HCT116 (cell line): ENCODE measurements at regions not wholly inside any gene's neighbourhood (a gene's known extent, or its start where the extent isn't known, plus 50 kb on each side); places are given as distances from the start of the nearest gene placed in this dataset.

Experiments
- ATAC-seq: fragments of 200-7000 bp; cut with Tn5 transposase; 2 replicates; pipeline ENCODE4 v1.9.1; 2020; ENCODE audit warnings: mild to moderate bottlenecking, moderate library complexity
- BruUV-seq: library from RNA; stranded (reverse); fragments of 400-500 nt; replicated peaks from 2 replicates; lab custom pipeline; 2021; lab: Mats Ljungman, UMichigan
- CTCF ChIA-PET: fragments of 300-600 bp; sonication (Branson Sonifier 250); formaldehyde crosslinking; loops from one replicate; lab custom pipeline; 2021; ENCODE audit warnings: antibody characterized with exemption; lab: Charles Lee
- POLR2A ChIA-PET: fragments of 300-600, 350-600 bp; sonication (Branson Sonifier 250); formaldehyde crosslinking; loops from one replicate; lab custom pipeline; 2021; ENCODE audit warnings: antibody characterized with exemption; lab: Charles Lee
- RAD21 ChIA-PET, 2 experiments: fragments of 300-600 bp; sonication (Branson Sonifier 250); formaldehyde crosslinking; loops; one replicate each; lab custom pipeline; 2023; ENCODE audit warnings: low total read pairs in 2 of 2; ENCODE audit not compliant: uncharacterized antibody in 2 of 2, unreplicated experiment in 2 of 2, low non-redundant PET in 1 of 2; lab: Charles Lee
- DNase-seq: peaks from one replicate; pipeline ENCODE4 v3.0.0-alpha.2; 2010; ENCODE audit warnings: low read depth, low spot score
- H2AFZ ChIP-seq: fragments of 200-600 bp; shearing (Covaris generic), sonication (generic); 2 replicates; pipeline ENCODE4 v1.6.1; 2017; ENCODE audit warnings: low read depth, mixed run types, mixed read lengths, antibody characterized with exemption, low read length; ENCODE audit not compliant: poor library complexity, severe bottlenecking
- H3K27ac ChIP-seq: 2 replicates; pipeline ENCODE4 v1.5.1; 2012; ENCODE audit warnings: low read depth, low read length
- H3K27me3 ChIP-seq: fragments of 200-600 bp; sonication (generic); 2 replicates; pipeline ENCODE4 v1.6.1; 2016; ENCODE audit warnings: mixed run types, low read length, mixed read lengths; ENCODE audit not compliant: insufficient read depth
- H3K36me3 ChIP-seq, 2 experiments: fragments of 200-500 bp in 1 of 2; fragments of 200-600 bp in 1 of 2; sonication (Bioruptor generic) in 1 of 2; sonication (generic) in 1 of 2; 2 replicates each; pipeline versions ENCODE4 v1.5.1 to v1.6.1; 2014 to 2016; ENCODE audit warnings: low read length in 2 of 2, inconsistent platforms in 1 of 2, mixed read lengths in 1 of 2, mixed run types in 1 of 2; ENCODE audit not compliant: insufficient read depth in 2 of 2, control insufficient read depth in 1 of 2
- H3K4me1 ChIP-seq, 2 experiments: fragments of 200-600 bp in 1 of 2; sonication (generic) in 1 of 2; 2 replicates each; pipeline versions ENCODE4 v1.5.1 to v1.6.1; 2012 to 2017; ENCODE audit warnings: low read length in 2 of 2, inconsistent platforms in 1 of 2, mild to moderate bottlenecking in 1 of 2, mixed read lengths in 1 of 2, mixed run types in 1 of 2, moderate library complexity in 1 of 2; ENCODE audit not compliant: insufficient read depth in 2 of 2, control insufficient read depth in 1 of 2
- H3K4me2 ChIP-seq: fragments of 200-600 bp; sonication (generic); 2 replicates; pipeline ENCODE4 v1.6.1; 2017; ENCODE audit warnings: mixed run types, low read length, mixed read lengths
- H3K4me3 ChIP-seq, 2 experiments: fragments of 200-600 bp in 1 of 2; sonication (generic) in 1 of 2; replicated peaks in 1 of 2; 2 replicates each; pipeline ENCODE4 v1.5.1; 2011 to 2016; ENCODE audit warnings: low read length in 2 of 2, control low read depth in 1 of 2, low read depth in 1 of 2, mild to moderate bottlenecking in 1 of 2, mixed read lengths in 1 of 2, mixed run types in 1 of 2
- H3K79me2 ChIP-seq: fragments of 200-600 bp; sonication (generic); 2 replicates; pipeline ENCODE4 v1.6.1; 2017; ENCODE audit warnings: mild to moderate bottlenecking, mixed run types, low read length, moderate library complexity, mixed read lengths; ENCODE audit not compliant: insufficient read depth
- H3K9ac ChIP-seq: fragments of 200-600 bp; sonication (generic); 2 replicates; pipeline ENCODE4 v1.6.1; 2016; ENCODE audit warnings: low read length, mixed read lengths
- H3K9me2 ChIP-seq: fragments of 200-600 bp; sonication (generic), shearing (Covaris generic); 2 replicates; pipeline ENCODE4 v1.6.1; 2017; ENCODE audit warnings: mixed run types, mild to moderate bottlenecking, moderate library complexity; ENCODE audit not compliant: insufficient read depth
- H3K9me3 ChIP-seq, 2 experiments: fragments of 200-500 bp in 1 of 2; fragments of 200-600 bp in 1 of 2; sonication (Bioruptor generic) in 1 of 2; sonication (generic) in 1 of 2; 2 replicates each; pipeline ENCODE4 v1.6.1; 2014 to 2017; ENCODE audit warnings: low read length in 2 of 2, mixed read lengths in 2 of 2, inconsistent platforms in 1 of 2, low read depth in 1 of 2, mild to moderate bottlenecking in 1 of 2, mixed run types in 1 of 2, moderate library complexity in 1 of 2; ENCODE audit not compliant: control insufficient read depth in 1 of 2, insufficient read depth in 1 of 2
- H4K20me1 ChIP-seq: fragments of 200-600 bp; sonication (generic), shearing (Covaris generic); 2 replicates; pipeline ENCODE4 v1.6.1; 2017; ENCODE audit warnings: mixed run types, mild to moderate bottlenecking, moderate library complexity; ENCODE audit not compliant: insufficient read depth
- CBX3 ChIP-seq: IDR thresholded peaks from 2 replicates; pipeline ENCODE4 v1.6.1; 2012; ENCODE audit warnings: low read depth
- CEBPB ChIP-seq: IDR thresholded peaks from 2 replicates; pipeline ENCODE4 v1.6.1; 2012; ENCODE audit warnings: low read depth
- CTCF ChIP-seq, 3 experiments: fragments of 200-600 bp in 1 of 3; sonication (generic) in 1 of 3; IDR thresholded peaks in 2 of 3; conservative IDR thresholded peaks in 1 of 3; 2 replicates each; pipeline ENCODE4 v1.5.1; 2012 to 2017; ENCODE audit warnings: low read depth in 2 of 3, low read length in 2 of 3, antibody characterized with exemption in 1 of 3, borderline replicate concordance in 1 of 3, control low read depth in 1 of 3, mild to moderate bottlenecking in 1 of 3, mixed read lengths in 1 of 3, mixed run types in 1 of 3, moderate library complexity in 1 of 3; ENCODE audit not compliant: insufficient read depth in 1 of 3
- EGR1 ChIP-seq: IDR thresholded peaks from 2 replicates; pipeline ENCODE4 v1.6.1; 2012; ENCODE audit warnings: low read depth
- ELF1 ChIP-seq: IDR thresholded peaks from 2 replicates; pipeline ENCODE4 v1.6.1; 2012; ENCODE audit warnings: low read depth, borderline replicate concordance
- EZH2 ChIP-seq: fragments of 200-600 bp; sonication (generic); IDR thresholded peaks from 2 replicates; pipeline ENCODE4 v1.6.1; 2017; ENCODE audit warnings: antibody characterized with exemption, mixed run types
- EZH2phosphoT487 ChIP-seq: fragments of 200-600 bp; IDR thresholded peaks from 2 replicates; pipeline ENCODE4 v1.6.1; 2018; ENCODE audit warnings: antibody characterized with exemption, borderline replicate concordance
- FOSL1 ChIP-seq: IDR thresholded peaks from 2 replicates; pipeline ENCODE4 v1.6.1; 2012; ENCODE audit warnings: low read depth
- POLR2A ChIP-seq: IDR thresholded peaks from 2 replicates; pipeline ENCODE4 v1.7.0; 2011; ENCODE audit warnings: borderline replicate concordance; ENCODE audit not compliant: insufficient read depth, insufficient read length; ENCODE audit errors: extremely low read depth
- POLR2AphosphoS5 ChIP-seq: IDR thresholded peaks from 2 replicates; pipeline ENCODE4 v1.6.1; 2011; ENCODE audit warnings: mild to moderate bottlenecking, low read depth, low read length, moderate library complexity
- RAD21 ChIP-seq: IDR thresholded peaks from 2 replicates; pipeline ENCODE4 v1.6.1; 2012; ENCODE audit warnings: low read depth, mild to moderate bottlenecking
- SIN3A ChIP-seq: IDR thresholded peaks from 2 replicates; pipeline ENCODE4 v1.6.1; 2012; ENCODE audit warnings: low read depth
- SP1 ChIP-seq: IDR thresholded peaks from 2 replicates; pipeline ENCODE4 v1.6.1; 2012; ENCODE audit warnings: low read depth
- SRF ChIP-seq: IDR thresholded peaks from 2 replicates; pipeline ENCODE4 v1.6.1; 2012; ENCODE audit warnings: low read depth
- ZFX ChIP-seq: fragments of 450-650 bp; IDR thresholded peaks from 2 replicates; pipeline ENCODE4 v1.6.1; 2017
- ZNF274 ChIP-seq: fragments of 200-500 bp; sonication (Bioruptor generic); IDR thresholded peaks from 2 replicates; pipeline ENCODE4 v1.6.1; 2014; ENCODE audit warnings: mild to moderate bottlenecking, low read depth, low read length, inconsistent platforms
- intact Hi-C: fragments of 100-400 bp; cut with micrococcal nuclease; formaldehyde crosslinking; loops from 2 replicates; pipeline ENCODE4 v1.10.0; 2022
- TF ChIP-seq, protein P1 (sequence below): IDR thresholded peaks from 2 replicates; pipeline ENCODE4 v1.6.1; 2012

DNA sequence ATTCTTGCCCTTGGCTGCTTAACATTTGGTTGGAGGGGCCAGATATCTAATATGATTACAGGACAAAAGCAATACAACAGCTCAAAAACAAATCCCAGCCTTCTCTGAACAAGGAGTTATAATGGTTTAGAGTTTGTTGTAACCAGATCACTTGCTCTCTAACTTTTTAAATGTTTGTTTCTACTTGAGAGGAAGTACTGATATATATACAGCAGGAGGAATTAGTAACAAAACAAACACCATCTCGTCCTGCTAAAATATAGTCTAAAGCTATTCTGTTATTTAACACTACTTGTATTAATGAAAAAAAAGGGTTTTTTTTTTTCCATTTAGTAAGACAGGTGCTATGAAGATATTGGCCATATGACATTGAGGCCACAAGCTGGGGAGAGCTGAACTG lies 60.9 kb upstream of the TMEM17 start:
- no peaks in the 10 kb centered on the region for H3K36me3 ChIP-seq
- H3K4me2 ChIP-seq = no peak overlapping the region
- ChIA-PET POLR2A (interaction anchor here (0.7 to 1.9 kb wide), 3 partner anchors 8 to 11 kb away, joined by 3 to 8 read pairs (median 3); no protein-coding TSS in a partner anchor), RAD21 (no interaction called here), CTCF (no interaction called here)
- H3K27ac ChIP-seq = no peak overlapping the region
- intact Hi-C loops = no loop called here
- DNase-seq (no peak), ATAC-seq (no peak)
- no peak overlapping the region for H3K4me3 ChIP-seq
- H3K4me1 ChIP-seq = peaks cover 38 to 40% of the 10 kb centered on the region in 2 experiments
- no peak overlapping the region for H3K9ac ChIP-seq
- TF ChIP-seq EZH2phosphoT487 (no peak), POLR2AphosphoS5 (no peak), ZNF274 (no peak), SRF (no peak), FOSL1 (no peak), RAD21 (no peak), SIN3A (no peak), CEBPB (no peak), CBX3 (no peak), EZH2 (no peak), ZFX (no peak), EGR1 (no peak), SP1 (no peak), CTCF (IDR thresholded peaks at IDR 0.05 in 2 of 3, conservative IDR thresholded peaks at IDR 0.05 in 1 of 3; ENCODE audit: borderline replicate concordance in 1 of 3, insufficient read depth in 1 of 3, low read depth in 2 of 3, low read length in 2 of 3) (no peak), POLR2A (no peak), ELF1 (no peak)
- TF ChIP-seq, protein P1, sequence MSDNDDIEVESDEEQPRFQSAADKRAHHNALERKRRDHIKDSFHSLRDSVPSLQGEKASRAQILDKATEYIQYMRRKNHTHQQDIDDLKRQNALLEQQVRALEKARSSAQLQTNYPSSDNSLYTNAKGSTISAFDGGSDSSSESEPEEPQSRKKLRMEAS = no peak
- BruUV-seq = no TSS peak
- H4K20me1 ChIP-seq = no peaks in the 10 kb centered on the region
- no peaks in the 10 kb centered on the region for H3K27me3 ChIP-seq
- H3K79me2 ChIP-seq = no peaks in the 10 kb centered on the region
- no peaks in the 10 kb centered on the region for H3K9me2 ChIP-seq
- H3K9me3 ChIP-seq = peaks cover 0 to under 1% of the 10 kb centered on the region in 2 experiments; a peak in 1 of 4 replicates
- H2AFZ ChIP-seq = no peak overlapping the region
